GM12878 (cell line): ENCODE measurements at regions not wholly inside any gene's neighbourhood (a gene's known extent, or its start where the extent isn't known, plus 50 kb on each side); places are given as distances from the start of the nearest gene placed in this dataset.

Experiments
- ATF3 ChIP-seq: IDR thresholded peaks from 2 replicates; pipeline ENCODE4 v1.6.1; 2011; ENCODE audit warnings: low read depth, mild to moderate bottlenecking, low read length, moderate library complexity, borderline replicate concordance; ENCODE audit errors: extremely low read depth
- CEBPB ChIP-seq, 2 experiments: fragments of 150-350 bp in 1 of 2; IDR thresholded peaks; 2 replicates each; pipeline ENCODE4 v1.6.1; 2012 to 2014; ENCODE audit warnings: low read depth in 2 of 2, low read length in 2 of 2, borderline replicate concordance in 1 of 2, inconsistent platforms in 1 of 2
- CTCF ChIP-seq, 3 experiments: IDR thresholded peaks in 2 of 3; conservative IDR thresholded peaks in 1 of 3; 2 replicates each; pipeline ENCODE4 v1.5.1; 2011; ENCODE audit warnings: low read depth in 3 of 3, low read length in 3 of 3, mild to moderate bottlenecking in 3 of 3, control low read depth in 2 of 3, moderate library complexity in 2 of 3, inconsistent platforms in 1 of 3, mixed read lengths in 1 of 3; ENCODE audit not compliant: control insufficient read depth in 2 of 3, insufficient read depth in 1 of 3; ENCODE audit errors: extremely low read depth in 1 of 3
- ELK1 ChIP-seq: IDR thresholded peaks from 2 replicates; pipeline ENCODE4 v1.6.1; 2012; ENCODE audit warnings: low read depth, low read length, improper control_type of control experiment
- EZH2 ChIP-seq: IDR thresholded peaks from 2 replicates; pipeline ENCODE4 v1.6.1; 2012; ENCODE audit warnings: low read depth, mild to moderate bottlenecking, control low read depth, inconsistent platforms, low read length, borderline replicate concordance; ENCODE audit not compliant: control insufficient read depth
- FOS ChIP-seq: IDR thresholded peaks from 3 replicates; pipeline ENCODE4 v1.6.1; 2011; ENCODE audit warnings: borderline replicate concordance; ENCODE audit not compliant: insufficient read length; ENCODE audit errors: extremely low read depth
- NR2C1 ChIP-seq: fragments of 450-650 bp; IDR thresholded peaks from 2 replicates; pipeline ENCODE4 v1.6.1; 2017; ENCODE audit warnings: antibody characterized with exemption, mild to moderate bottlenecking, moderate library complexity
- POLR2AphosphoS2 ChIP-seq: IDR thresholded peaks from 2 replicates; pipeline ENCODE4 v1.6.1; 2011; ENCODE audit warnings: low read depth, mild to moderate bottlenecking, low read length, improper control_type of control experiment, moderate library complexity
- REST ChIP-seq: IDR thresholded peaks from 2 replicates; pipeline ENCODE4 v1.6.1; 2012; ENCODE audit warnings: mild to moderate bottlenecking, low read depth, low read length
- TAF1 ChIP-seq: IDR thresholded peaks from 2 replicates; pipeline ENCODE4 v1.6.1; 2011; ENCODE audit warnings: mild to moderate bottlenecking, low read depth, low read length, borderline replicate concordance
- USF2 ChIP-seq: IDR thresholded peaks from 2 replicates; pipeline ENCODE4 v1.6.1; 2011; ENCODE audit warnings: low read depth, low read length, improper control_type of control experiment, borderline replicate concordance
- ZBTB11 ChIP-seq: fragments of 450-650 bp; formaldehyde crosslinking; IDR thresholded peaks from 2 replicates; pipeline ENCODE4 v1.5.0; 2022; ENCODE audit warnings: mild to moderate bottlenecking, missing genetic modification characterization
- ZNF274 ChIP-seq: IDR thresholded peaks from one replicate; pipeline ENCODE4 v1.8.0; 2011; ENCODE audit not compliant: insufficient read length, insufficient read depth

GRCh38 chr11:71065841-71066240 lies 186.5 kb downstream of the SHANK2 start:
- no peak for TF ChIP-seq CTCF (IDR thresholded peaks at IDR 0.05 in 2 of 3, conservative IDR thresholded peaks at IDR 0.05 in 1 of 3; ENCODE audit: control insufficient read depth in 2 of 3, extremely low read depth in 1 of 3, insufficient read depth in 1 of 3, low read depth in 3 of 3, low read length in 3 of 3)
- TF ChIP-seq NR2C1 = no peak
- TF ChIP-seq ZBTB11 (CRISPR knock-in tag) = no peak
- no peak for TF ChIP-seq TAF1
- TF ChIP-seq ELK1 = no peak
- TF ChIP-seq CEBPB (IDR thresholded peaks at IDR 0.05; ENCODE audit: borderline replicate concordance in 1 of 2, low read depth in 2 of 2, low read length in 2 of 2) = no peak
- TF ChIP-seq POLR2AphosphoS2 = no peak
- TF ChIP-seq USF2 = no peak
- no peak for TF ChIP-seq FOS
- TF ChIP-seq EZH2 = no peak
- TF ChIP-seq REST = no peak
- TF ChIP-seq ZNF274 = no peak
- TF ChIP-seq ATF3 = no peak
